B cell (primary cell): ENCODE measurements at regions not wholly inside any gene's neighbourhood (a gene's known extent, or its start where the extent isn't known, plus 50 kb on each side); places are given as distances from the start of the nearest gene placed in this dataset.

Experiments used
- ATAC-seq: fragments of 200-7000 bp; cut with Tn5 transposase; one replicate; pipeline ENCODE4 v1.10.0; 2021; ENCODE audit warnings: low read depth, mild to moderate bottlenecking, moderate number of reproducible peaks, moderate library complexity
- CTCF ChIA-PET: fragments of 350-600 bp; sonication (Branson Sonifier 250); formaldehyde crosslinking; loops from one replicate; lab custom pipeline; 2021; ENCODE audit warnings: antibody characterized with exemption, inconsistent platforms; lab: Charles Lee
- POLR2A ChIA-PET: fragments of 350-600 bp; sonication (Branson Sonifier 250); formaldehyde crosslinking; loops from one replicate; lab custom pipeline; 2021; ENCODE audit warnings: antibody characterized with exemption; lab: Charles Lee
- DNase-seq: peaks from one replicate; pipeline ENCODE4 v3.0.0; 2013
- H2AFZ ChIP-seq: 2 replicates; pipeline ENCODE4 v1.6.1; 2012; ENCODE audit warnings: mild to moderate bottlenecking, low read depth, low read length; ENCODE audit not compliant: insufficient read depth, poor library complexity, severe bottlenecking
- H3K27ac ChIP-seq, 2 donors: 1 replicate in 1 of 2; 2 replicates in 1 of 2; pipeline ENCODE4 v1.5.1; 2012 to 2013; ENCODE audit warnings: low read length in 2 of 2, mild to moderate bottlenecking in 2 of 2, moderate library complexity in 1 of 2
- H3K27me3 ChIP-seq, 4 experiments: fragments of 200-600 bp in 1 of 4; sonication (generic) in 1 of 4; replicated peaks in 1 of 4; 1 replicate in 2 of 4; 2 replicates in 2 of 4; pipeline versions ENCODE4 v1.6.1 to v1.7.0; 2013 to 2016; ENCODE audit warnings: low read length in 3 of 4, mild to moderate bottlenecking in 2 of 4, mixed read lengths in 1 of 4, moderate library complexity in 1 of 4; ENCODE audit not compliant: insufficient read depth in 4 of 4, control insufficient read depth in 3 of 4; ENCODE audit errors: control extremely low read depth in 1 of 4
- H3K36me3 ChIP-seq, 2 experiments: replicated peaks in 1 of 2; 1 replicate in 1 of 2; 2 replicates in 1 of 2; pipeline versions ENCODE4 v1.6.1 to v1.7.1; 2013; ENCODE audit warnings: low read length in 1 of 2; ENCODE audit not compliant: insufficient read depth in 2 of 2, control insufficient read depth in 1 of 2; ENCODE audit errors: control extremely low read depth in 1 of 2, extremely low read depth in 1 of 2
- H3K4me1 ChIP-seq, 2 donors: fragments of 200-600 bp in 1 of 2; sonication (generic) in 1 of 2; 1 replicate in 1 of 2; 2 replicates in 1 of 2; pipeline versions ENCODE4 v1.5.1 to v1.6.1; 2013 to 2017; ENCODE audit warnings: low read length in 2 of 2; ENCODE audit not compliant: control insufficient read depth in 2 of 2, insufficient read depth in 2 of 2
- H3K4me2 ChIP-seq: replicated peaks from 2 replicates; pipeline ENCODE3; 2012; ENCODE audit warnings: mild to moderate bottlenecking, low read depth, low read length; ENCODE audit not compliant: poor library complexity, severe bottlenecking
- H3K4me3 ChIP-seq, 5 experiments: fragments of 200-600 bp in 1 of 5; sonication (generic) in 1 of 5; 1 replicate in 3 of 5; 2 replicates in 2 of 5; pipeline versions ENCODE4 v1.5.1 to v1.7.0; 2011 to 2016; ENCODE audit warnings: low read length in 4 of 5, mild to moderate bottlenecking in 4 of 5, low read depth in 2 of 5, control low read depth in 1 of 5, moderate library complexity in 1 of 5; ENCODE audit not compliant: insufficient read depth in 1 of 5; ENCODE audit errors: control extremely low read depth in 1 of 5, extremely low read depth in 1 of 5
- H3K79me2 ChIP-seq: fragments of 200-600 bp; sonication (generic); one replicate; pipeline ENCODE4 v1.6.0; 2016; ENCODE audit warnings: low read length; ENCODE audit not compliant: control insufficient read depth, insufficient read depth
- H3K9ac ChIP-seq: fragments of 200-600 bp; sonication (generic); 2 replicates; pipeline ENCODE4 v1.6.1; 2017; ENCODE audit warnings: mild to moderate bottlenecking, low read length, moderate library complexity
- H3K9me3 ChIP-seq, 3 donors: one replicate each; pipeline versions ENCODE4 v1.6.1 to v1.7.1; 2013; ENCODE audit warnings: low read length in 2 of 3; ENCODE audit not compliant: control insufficient read depth in 2 of 3, insufficient read depth in 1 of 3; ENCODE audit errors: control extremely low read depth in 1 of 3
- H4K20me1 ChIP-seq: 2 replicates; pipeline ENCODE4 v1.6.0; 2012; ENCODE audit warnings: mild to moderate bottlenecking, low read length; ENCODE audit not compliant: insufficient read depth, control insufficient read depth, poor library complexity, severe bottlenecking
- H3K27ac Mint-ChIP-seq: one replicate; pipeline ENCODE4 v1.8.0; 2021; ENCODE audit warnings: mixed read lengths
- H3K27me3 Mint-ChIP-seq: one replicate; pipeline ENCODE4 v1.8.0; 2021; ENCODE audit warnings: mixed read lengths
- H3K4me1 Mint-ChIP-seq: one replicate; pipeline ENCODE4 v1.8.0; 2021; ENCODE audit warnings: mixed read lengths
- H3K4me3 Mint-ChIP-seq: one replicate; pipeline ENCODE4 v1.8.0; 2021; ENCODE audit warnings: mixed read lengths
- H3K9me3 Mint-ChIP-seq: one replicate; pipeline ENCODE4 v1.8.0; 2022; ENCODE audit warnings: mixed read lengths; ENCODE audit not compliant: insufficient read depth
- CTCF ChIP-seq: fragments of 200-600 bp; IDR thresholded peaks from one replicate; pipeline ENCODE4 v1.8.0; 2022; ENCODE audit warnings: antibody characterized with exemption, mild to moderate bottlenecking
- EZH2 ChIP-seq: IDR thresholded peaks from 2 replicates; pipeline ENCODE4 v1.6.1; 2012; ENCODE audit warnings: borderline replicate concordance, low read depth, mild to moderate bottlenecking, moderate library complexity, low read length; ENCODE audit not compliant: insufficient read depth, poor library complexity, severe bottlenecking
- WGBS: methylation state at CpG from one replicate; pipeline ENCODE4 v1.1.5; 2013; ENCODE audit warnings: missing lambda C conversion rate; ENCODE audit not compliant: insufficient coverage; 5-methylcytosine and 5-hydroxymethylcytosine counted together
- intact Hi-C: fragments of 100-400 bp; cut with micrococcal nuclease; formaldehyde crosslinking; loops from one replicate; pipeline ENCODE4 v1.10.0; 2022

- Mint-ChIP-seq H3K4me3 (no peak overlapping the region), H3K4me1 (no peaks in the 10 kb centered on the region), H3K27ac (no peak overlapping the region), H3K27me3 (no peaks in the 10 kb centered on the region), H3K9me3 (no peaks in the 10 kb centered on the region)
- Histone ChIP-seq H2AFZ (no peak overlapping the region), H4K20me1 (no peaks in the 10 kb centered on the region), H3K4me2 (no peak overlapping the region), H3K27me3 (no peaks in the 10 kb centered on the region), H3K27ac (no peak overlapping the region), H3K4me3 (no peak overlapping the region), H3K79me2 (no peaks in the 10 kb centered on the region), H3K9me3 (no peaks in the 10 kb centered on the region), H3K9ac (no peak overlapping the region), H3K36me3 (no peaks in the 10 kb centered on the region), H3K4me1 (no peaks in the 10 kb centered on the region)
- ChIA-PET POLR2A (no interaction called here), CTCF (no interaction called here)
- DNase-seq (no peak), ATAC-seq (no peak)
- intact Hi-C loops = no loop called here
- TF ChIP-seq CTCF (no peak), EZH2 (no peak)
- no CpG with 5 or more reads among the region's 3 CpGs for WGBS
These were observed 187.2 kb downstream of the PPP1R3A start for GRCh38 chr7:113731571-113731970.

- Mint-ChIP-seq H3K27ac (no peak overlapping the region), H3K4me1 (no peaks in the 10 kb centered on the region), H3K27me3 (no peaks in the 10 kb centered on the region), H3K4me3 (no peak overlapping the region), H3K9me3 (no peaks in the 10 kb centered on the region)
- no CpG with 5 or more reads among the region's 1 CpG for WGBS
- Histone ChIP-seq H3K9ac (no peak overlapping the region), H2AFZ (no peak overlapping the region), H3K27ac (no peak overlapping the region), H3K9me3 (no peaks in the 10 kb centered on the region), H3K4me3 (no peak overlapping the region), H3K27me3 (no peaks in the 10 kb centered on the region), H3K4me1 (no peaks in the 10 kb centered on the region), H4K20me1 (no peaks in the 10 kb centered on the region), H3K36me3 (no peaks in the 10 kb centered on the region), H3K79me2 (no peaks in the 10 kb centered on the region), H3K4me2 (no peak overlapping the region)
- ATAC-seq (no peak), DNase-seq (no peak)
- intact Hi-C loops = no loop called here
- no peak for TF ChIP-seq EZH2
- no peak for TF ChIP-seq CTCF
- CTCF ChIA-PET = no interaction called here
- POLR2A ChIA-PET = no interaction called here
These were observed 188.4 kb downstream of the PPP1R3A start for GRCh38 chr7:113730309-113730955.
